SW480 (cell line): ENCODE measurements at regions not wholly inside any gene's neighbourhood (a gene's known extent, or its start where the extent isn't known, plus 50 kb on each side); places are given as distances from the start of the nearest gene placed in this dataset.
"Not testable (repeated sequence)": the region's sequence is repeated elsewhere in the genome, so short reads cannot be mapped to it uniquely, and the experiment has no call there.

Source experiments
- DNase-seq: peaks from one replicate; pipeline ENCODE4 v3.0.0-alpha.2; 2016; ENCODE audit warnings: low spot score

- not testable (repeated sequence) for DNase-seq
Measured at GRCh38 chr10:33007731-33008381, 49.8 kb upstream of the ITGB1 start.
